NCI-H526 (cell line): ENCODE measurements at regions not wholly inside any gene's neighbourhood (a gene's known extent, or its start where the extent isn't known, plus 50 kb on each side); places are given as distances from the start of the nearest gene placed in this dataset.
A peak's percentile ranks its signal among the peaks of the same experiment; 100 is the strongest.

Source experiments
- DNase-seq, 2 experiments: peaks; one replicate each; lab custom pipeline; 2025; lab: John Stamatoyannopoulos, UW

GRCh38 chr15:70491201-70491621 is 272.1 kb downstream of the UACA start:
- no peak for DNase-seq

- no peak for DNase-seq
These were observed 272.6 kb downstream of the UACA start for GRCh38 chr15:70490838-70491155.

- DNase-seq = no peak
These were observed 273.1 kb downstream of the UACA start for GRCh38 chr15:70490148-70490837.

- DNase-seq = no peak
These were observed 274.2 kb downstream of the UACA start for GRCh38 chr15:70488941-70489848.

DNA sequence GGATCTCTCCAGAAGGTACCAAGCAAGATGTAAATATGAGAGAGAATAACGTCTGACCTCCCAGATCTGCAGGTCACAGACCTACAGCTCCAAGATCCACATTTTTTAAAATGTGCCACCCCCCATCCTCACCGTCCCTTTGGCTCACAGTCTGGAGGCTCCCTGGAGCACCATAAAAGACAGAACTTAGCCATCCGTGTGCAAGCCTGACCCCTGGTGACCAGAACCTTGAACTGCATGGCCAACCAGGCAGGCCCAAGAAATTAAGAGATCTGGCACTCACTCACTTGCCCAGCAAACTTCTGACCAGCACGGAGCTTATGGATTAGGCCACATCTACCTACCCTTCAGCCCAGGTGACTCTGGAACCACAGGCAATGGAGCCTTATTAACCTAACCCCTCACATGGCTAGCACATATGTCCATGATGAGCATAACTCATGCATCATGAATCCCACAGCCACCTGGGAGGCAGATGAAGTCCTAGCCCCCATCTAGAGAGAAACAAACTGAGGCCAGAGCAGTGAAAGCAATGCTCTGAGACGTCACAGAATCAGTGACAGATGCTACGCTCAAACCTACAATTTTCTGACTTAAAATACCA is 275.3 kb downstream of the UACA start:
- peak; percentile 35 to 72 for DNase-seq

- DNase-seq = no peak
These were observed 276.0 kb downstream of the UACA start for GRCh38 chr15:70487387-70487740.

DNA sequence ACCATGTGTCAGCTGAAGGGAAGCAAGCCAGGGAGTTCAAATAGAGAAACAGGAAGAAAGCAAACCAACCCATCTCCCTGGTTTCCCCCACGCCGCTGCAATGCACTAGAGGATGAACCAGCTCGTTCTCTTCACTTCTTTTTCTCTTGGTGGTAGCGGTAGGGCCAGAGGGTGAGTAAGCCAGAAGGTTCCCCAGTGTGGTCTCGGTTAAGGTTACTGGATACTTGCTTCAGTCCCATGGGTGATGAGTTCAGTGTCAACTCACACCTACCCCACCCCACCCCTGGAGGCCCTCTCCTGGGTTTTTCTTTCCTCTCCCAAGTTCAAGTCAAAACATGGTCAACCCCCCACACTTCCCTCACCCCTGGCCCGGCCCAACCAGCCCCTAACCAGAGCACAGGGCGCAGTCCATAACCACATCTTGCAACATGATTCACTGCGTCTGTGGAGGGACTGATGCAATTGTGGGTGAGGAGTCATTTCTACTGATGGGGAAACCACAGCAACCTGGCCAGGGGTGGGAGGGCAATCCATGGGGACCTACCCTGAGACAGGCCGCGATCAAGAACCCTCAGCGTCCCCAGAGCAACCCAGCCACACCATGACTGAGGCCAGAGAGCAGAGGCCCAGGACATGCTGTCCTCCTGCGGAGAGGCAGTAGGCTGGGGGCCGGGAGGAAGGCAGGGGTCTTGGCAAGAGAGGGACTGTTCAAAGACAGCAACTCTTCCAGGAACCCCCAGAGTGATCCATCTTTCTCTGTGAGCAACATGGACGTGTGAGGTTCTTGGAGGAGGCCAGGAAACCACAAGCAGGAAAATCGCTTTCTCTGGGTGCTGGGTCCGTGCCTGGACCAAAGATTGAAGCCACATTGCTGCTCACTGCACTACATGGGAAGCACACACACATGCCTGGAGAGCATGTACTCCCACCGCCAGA is 276.6 kb downstream of the UACA start:
- no peak for DNase-seq

DNA sequence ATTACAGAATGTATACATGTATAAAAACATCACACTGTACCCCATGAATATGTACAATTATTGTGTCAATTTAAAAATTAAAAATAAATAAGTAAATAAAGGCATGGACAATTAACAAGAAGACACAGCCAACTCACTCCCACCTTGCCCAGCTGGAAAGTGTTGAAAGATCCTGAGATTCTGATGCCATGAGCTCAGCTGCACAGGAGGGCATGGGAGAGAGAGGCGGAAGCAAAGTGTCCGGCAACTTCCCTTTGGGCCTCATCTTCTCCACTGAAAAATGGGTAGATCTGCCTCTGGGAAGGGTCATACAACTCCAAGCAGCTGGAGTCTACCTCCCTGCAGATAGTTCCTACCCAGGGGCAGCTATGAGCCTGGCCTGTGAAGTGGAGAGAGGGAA is 277.3 kb downstream of the UACA start:
- DNase-seq = no peak

GRCh38 chr15:70484993-70485392 is 278.4 kb downstream of the UACA start:
- no peak for DNase-seq

DNA sequence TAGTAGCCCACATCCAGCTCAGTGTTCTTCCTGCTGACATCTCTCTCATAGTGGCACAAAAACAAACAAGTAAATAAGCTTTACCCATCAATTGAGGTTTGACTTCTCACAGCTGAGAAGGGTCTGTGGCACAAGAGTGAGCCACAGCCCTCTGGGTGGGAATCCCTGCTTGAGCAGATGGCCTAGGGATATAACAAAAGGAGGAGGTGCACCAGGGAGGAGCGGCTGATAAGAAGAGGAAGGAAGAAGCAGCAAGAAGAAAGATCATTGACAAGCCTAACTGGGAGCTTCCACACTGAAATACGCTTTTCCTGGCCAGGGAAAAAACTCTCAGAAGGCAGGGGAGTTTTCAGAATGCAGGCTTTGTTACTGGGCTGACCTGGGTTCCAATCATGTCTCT is 279.8 kb downstream of the UACA start:
- no peak for DNase-seq

- no peak for DNase-seq
These were observed 283.0 kb downstream of the UACA start for GRCh38 chr15:70480196-70480856.

DNA sequence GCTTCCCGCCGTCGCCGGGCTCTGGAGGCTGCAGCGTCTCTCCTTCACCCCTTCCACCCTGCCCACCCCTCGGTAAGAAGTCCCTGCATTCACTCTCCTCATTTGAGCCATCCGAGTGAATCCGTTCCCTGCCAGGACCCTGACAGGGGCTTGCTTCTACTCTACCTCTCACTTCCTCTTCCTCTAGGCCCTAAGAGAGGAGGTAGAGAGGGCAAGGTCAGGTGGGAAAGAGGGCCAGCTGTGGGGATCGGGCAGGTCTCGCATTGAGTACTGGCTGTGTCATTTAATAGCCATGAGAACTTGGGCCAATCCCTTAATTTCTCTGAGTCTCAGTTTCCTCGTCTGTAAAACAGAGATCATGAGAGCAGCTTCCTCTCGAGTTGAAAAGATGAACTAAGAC is 283.6 kb downstream of the UACA start:
- DNase-seq = no peak

DNA sequence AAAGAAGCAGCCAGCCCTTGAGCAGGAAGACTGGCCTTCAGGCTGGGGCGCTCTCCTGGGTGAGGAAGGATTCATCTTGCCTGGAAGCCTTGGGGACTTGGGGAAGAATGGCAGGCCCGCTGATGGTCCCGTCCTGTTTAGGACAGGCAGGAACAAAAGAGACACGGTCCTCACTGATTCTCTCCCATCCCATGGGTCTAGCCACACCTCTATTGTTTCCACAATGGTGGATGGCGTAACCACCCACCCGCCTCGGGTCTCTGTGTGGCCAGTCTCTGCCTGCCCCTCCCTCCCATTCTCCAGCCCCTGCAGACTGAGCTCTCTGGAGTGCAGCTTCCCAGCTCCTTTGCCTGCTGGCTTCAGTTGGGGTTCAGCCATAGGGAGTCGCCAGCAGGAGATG is 284.3 kb downstream of the UACA start:
- DNase-seq = no peak

DNA sequence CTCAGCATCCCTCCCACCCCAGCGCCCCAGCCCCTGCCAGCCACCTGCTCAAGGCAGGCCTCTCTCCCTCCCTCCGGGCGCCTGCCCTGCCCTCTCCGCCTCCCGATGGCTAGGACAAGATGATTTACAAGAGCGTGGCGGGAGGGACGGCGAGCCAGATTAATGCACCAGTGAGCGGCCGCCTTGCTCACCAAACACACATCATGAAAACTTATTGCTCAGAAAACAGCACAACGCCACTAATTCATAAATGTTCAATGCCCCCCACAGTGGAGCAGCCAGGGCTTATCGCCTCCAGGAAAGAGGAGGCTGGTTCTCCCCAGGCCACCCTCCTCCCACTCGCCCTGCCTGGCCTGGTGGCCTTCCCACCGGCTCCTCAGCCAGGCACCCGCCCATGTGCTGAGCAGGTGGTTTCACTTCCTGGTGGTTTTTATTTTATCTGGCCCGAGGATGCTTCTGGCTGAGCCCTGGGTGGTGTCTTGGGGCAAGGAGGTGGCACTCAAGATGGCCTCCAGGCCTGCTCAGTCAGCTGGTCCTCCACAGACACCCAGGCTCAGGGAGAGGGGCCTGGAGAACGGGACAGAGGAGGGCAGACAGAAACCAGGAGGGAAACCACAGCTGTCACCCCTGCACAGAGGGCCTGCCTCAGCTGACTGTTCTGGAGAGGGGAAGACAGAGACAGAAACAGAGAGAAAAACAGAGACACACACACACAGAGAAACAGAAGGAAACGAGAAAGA is 284.9 kb downstream of the UACA start:
- no peak for DNase-seq

DNA sequence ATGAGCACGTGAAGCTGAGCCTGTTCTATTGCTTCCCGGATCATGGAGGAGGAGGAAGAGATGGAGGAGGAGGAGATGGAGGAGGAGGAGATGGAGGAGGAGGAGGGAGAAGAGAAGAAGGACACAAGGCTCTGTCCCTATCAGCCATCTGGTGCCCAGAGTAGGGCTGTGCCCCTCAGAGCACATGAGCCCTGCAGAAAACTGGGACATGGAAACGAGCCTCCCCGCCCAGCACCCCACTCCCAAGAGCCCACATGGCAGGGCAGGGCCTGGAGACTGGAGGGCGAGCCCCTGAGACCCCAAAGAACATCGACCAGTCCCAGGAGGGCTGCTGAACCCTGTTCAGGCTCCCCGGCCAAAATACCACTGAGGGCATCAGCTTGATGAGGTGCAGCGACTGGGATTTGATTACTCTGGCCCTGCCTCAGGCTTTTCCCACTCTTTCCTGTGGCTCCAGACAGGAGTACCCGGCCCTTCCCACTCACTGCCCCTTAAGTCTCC is 285.6 kb downstream of the UACA start:
- DNase-seq = no peak

DNA sequence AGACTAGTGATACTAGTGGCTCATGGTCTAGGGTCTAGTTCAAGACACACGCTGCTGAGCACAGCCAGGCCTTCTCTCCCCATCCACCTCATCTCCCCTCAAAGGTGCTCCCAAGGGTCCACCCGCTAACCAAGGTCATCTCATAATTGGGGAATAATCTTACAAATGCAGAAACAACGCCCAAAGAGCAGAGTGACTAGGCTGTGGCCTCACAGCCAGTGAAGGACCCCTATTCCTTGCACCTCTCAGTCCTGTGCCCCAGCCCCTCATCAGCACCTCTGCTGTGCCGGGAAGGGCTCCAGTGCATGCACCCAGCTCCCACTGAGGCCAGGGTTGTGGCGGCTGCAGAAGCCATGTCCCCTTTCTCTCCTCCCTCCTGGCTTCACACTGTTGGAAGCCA is 286.9 kb downstream of the UACA start:
- DNase-seq = no peak

- DNase-seq = no peak
These were observed 287.4 kb downstream of the UACA start for GRCh38 chr15:70475921-70476320.

GRCh38 chr15:70475407-70475781 is 288.0 kb downstream of the UACA start:
- no peak for DNase-seq

- DNase-seq = no peak
These were observed 288.6 kb downstream of the UACA start for GRCh38 chr15:70474471-70475406.
